Ovary (tissue), 3 donors: ENCODE measurements at regions not wholly inside any gene's neighbourhood (a gene's known extent, or its start where the extent isn't known, plus 50 kb on each side); places are given as distances from the start of the nearest gene placed in this dataset.

Source experiments
- CTCF ChIP-seq, 3 donors: fragments of 450-650 bp in 2 of 3; fragments of 200-600 bp in 1 of 3; IDR thresholded peaks; one replicate each; pipeline versions ENCODE4 v1.5.1 to v1.8.0; 2016 to 2022; ENCODE audit warnings: antibody characterized with exemption in 3 of 3, mild to moderate bottlenecking in 1 of 3
- EP300 ChIP-seq: sonication (generic); formaldehyde crosslinking; IDR thresholded peaks from one replicate; pipeline ENCODE4 v1.6.1; 2017; ENCODE audit warnings: antibody characterized with exemption
- POLR2A ChIP-seq: fragments of 450-650 bp; IDR thresholded peaks from one replicate; pipeline ENCODE4 v1.6.1; 2017; ENCODE audit warnings: antibody characterized with exemption, mild to moderate bottlenecking, moderate library complexity
- donor health status: DM: no; HTN: no; CAD: no.

GRCh38 chr1:81007024-81007423, 793.7 kb upstream of the ADGRL2 start:
- no peak for TF ChIP-seq CTCF (IDR thresholded peaks at IDR 0.05)
- TF ChIP-seq POLR2A: no peak
- no peak for TF ChIP-seq EP300
